ENCODE measurements at regions not wholly inside any gene's neighbourhood (a gene's known extent, or its start where the extent isn't known, plus 50 kb on each side); places are given as distances from the start of the nearest gene placed in this dataset.

DNA sequence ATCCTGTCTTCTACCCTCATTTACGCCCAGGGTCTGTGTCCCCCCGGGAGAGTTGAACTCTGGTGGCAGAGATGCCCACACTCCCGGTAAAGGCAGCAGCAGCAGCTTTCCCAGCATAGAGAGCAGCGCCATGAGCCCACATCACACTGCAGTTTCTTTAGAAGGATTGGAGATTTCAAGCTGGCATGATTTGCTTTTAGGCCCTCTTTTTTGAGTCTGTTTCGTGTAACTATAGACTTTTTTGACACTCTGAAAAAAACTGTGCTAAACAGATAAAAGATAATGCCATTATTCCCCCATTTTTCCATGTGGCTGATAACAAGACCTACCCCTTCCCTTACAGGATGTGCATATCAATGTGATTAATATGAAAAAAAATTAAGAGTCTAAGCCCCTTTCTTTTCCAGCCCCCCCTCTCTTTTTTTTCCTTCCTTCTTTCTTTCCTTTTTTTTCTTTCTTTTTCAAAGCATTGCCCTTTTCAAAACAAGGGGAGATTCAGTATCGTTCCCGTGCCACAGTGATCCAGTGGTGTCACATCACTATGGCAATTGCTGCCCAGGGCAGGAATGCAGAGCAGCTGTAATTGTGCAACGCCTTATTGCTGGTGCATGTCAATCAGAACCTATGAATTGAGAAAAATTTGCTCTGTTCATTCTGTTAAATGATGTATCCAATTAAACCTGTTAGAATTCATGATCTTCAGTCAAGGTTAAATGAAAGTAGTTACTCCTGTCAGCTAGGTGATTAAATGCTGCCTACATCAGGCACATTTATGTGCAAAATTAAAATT is 104.5 kb downstream of the CDCA7 start:
- Histone ChIP-seq H3K9ac (replicated peaks in 1 of 4; ENCODE audit: extremely low read depth in 1 of 4, low read depth in 3 of 4, low read length in 3 of 4) (no peak overlapping the region), H2BK120ac (replicated peaks; ENCODE audit: low read depth, low read length) (no peak overlapping the region), H3K36me3 (ENCODE audit: control insufficient read depth in 2 of 4, insufficient read depth in 4 of 4, low read length in 3 of 4) (no peaks in the 10 kb centered on the region), H3K23me2 (ENCODE audit: low read depth, low read length) (no peaks in the 10 kb centered on the region), H3K18ac (ENCODE audit: extremely low read depth, low read length) (no peak overlapping the region), H2BK20ac (ENCODE audit: low read length) (no peak overlapping the region), H2BK5ac (ENCODE audit: low read depth, low read length) (no peak overlapping the region), H3K23ac (ENCODE audit: insufficient read length) (no peak overlapping the region), H3K4me3 (ENCODE audit: extremely low read depth in 1 of 4, insufficient read depth in 2 of 4, low read depth in 3 of 4, low read length in 4 of 4) (no peak overlapping the region), H3K79me1 (ENCODE audit: low read depth, low read length) (no peaks in the 10 kb centered on the region), H4K20me1 (replicated peaks in 1 of 2; ENCODE audit: control insufficient read depth in 1 of 2, insufficient read depth in 2 of 2, low read length in 2 of 2) (no peaks in the 10 kb centered on the region), H3K4me2 (ENCODE audit: insufficient read depth in 1 of 2, low read depth in 2 of 2, low read length in 2 of 2) (no peak overlapping the region), H3K9me3 (ENCODE audit: insufficient read depth in 2 of 2, low read depth in 1 of 2, low read length in 1 of 2) (no peaks in the 10 kb centered on the region), H3K4ac (replicated peaks; ENCODE audit: insufficient read length, low read depth, low read length) (no peak overlapping the region), H3K79me2 (ENCODE audit: control insufficient read depth in 1 of 2, insufficient read depth in 2 of 2, low read length in 2 of 2) (no peaks in the 10 kb centered on the region), H4K91ac (replicated peaks; ENCODE audit: insufficient read length, low read length) (no peak overlapping the region), H3K14ac (ENCODE audit: insufficient read length) (no peak overlapping the region), H3K27ac (ENCODE audit: low read depth, low read length) (no peak overlapping the region), H3K4me1 (replicated peaks in 1 of 4; ENCODE audit: control insufficient read depth in 3 of 4, insufficient read depth in 4 of 4, low read length in 3 of 4) (peaks cover 0 to 4% (median 1%) of the 10 kb centered on the region in 4 experiments; a peak in 3 of 7 replicates), H2AK5ac (ENCODE audit: low read depth, low read length) (no peak overlapping the region), H2BK12ac (ENCODE audit: low read depth, low read length) (no peak overlapping the region), H3K56ac (replicated peaks; ENCODE audit: insufficient read length, low read depth, low read length) (no peak overlapping the region), H2AFZ (ENCODE audit: low read length) (no peak overlapping the region), H2BK15ac (ENCODE audit: low read length) (no peak overlapping the region), H3K27me3 (replicated peaks in 1 of 4; ENCODE audit: control insufficient read depth in 3 of 4, extremely low read depth in 1 of 4, insufficient read depth in 3 of 4, low read length in 3 of 4) (no peaks in the 10 kb centered on the region; a peak in 1 of 7 replicates), H4K5ac (ENCODE audit: insufficient read length, low read depth, low read length) (no peak overlapping the region), H4K8ac (ENCODE audit: extremely low read depth, insufficient read depth, low read length) (no peak overlapping the region)
- WGBS, 2 experiments (ENCODE audit: extremely low coverage in 1 of 2, insufficient coverage in 1 of 2, insufficient read length in 1 of 2, insufficient replicate concordance in 2 of 2, low coverage in 1 of 2, low lambda C conversion rate in 2 of 2, missing lambda C conversion rate in 1 of 2) = 88% methylated on average over 8 of the region's 8 CpGs; no CpG with 5 or more reads in 1 of the 2 experiments
- FAIRE-seq = no peak
- ChIA-PET POLR2A (ENCODE audit: partially characterized antibody) (no interaction called here), CTCF (ENCODE audit: partially characterized antibody) (interaction anchor here (0.9 to 4.7 kb wide), 2 partner anchors 9 to 15 kb away, joined by 4 to 28 read pairs; no protein-coding TSS in a partner anchor)
- no peak for DNase-seq (ENCODE audit: low read depth in 1 of 2, low spot score in 2 of 2)
- TF ChIP-seq PHF8 (conservative IDR thresholded peaks at IDR 0.05; ENCODE audit: low read depth, low read length) (no peak), GTF2F1 (IDR thresholded peaks at IDR 0.05; ENCODE audit: borderline replicate concordance, low read depth, low read length) (no peak), TAF1 (IDR thresholded peaks at IDR 0.05; ENCODE audit: low read depth, low read length) (no peak), BCL11A (IDR thresholded peaks at IDR 0.05; ENCODE audit: low read depth in 2 of 2, low read length in 2 of 2) (no peak), NRF1 (IDR thresholded peaks at IDR 0.05; ENCODE audit: low read depth, low read length) (no peak), KDM5A (IDR thresholded peaks at IDR 0.05; ENCODE audit: low read length) (no peak), TEAD4 (IDR thresholded peaks at IDR 0.05; ENCODE audit: low read depth, low read length) (no peak), CHD1 (IDR thresholded peaks at IDR 0.05; ENCODE audit: low read depth, low read length) (no peak), TBP (IDR thresholded peaks at IDR 0.05; ENCODE audit: low read depth, low read length) (no peak)
- TF ChIP-seq, protein P1, sequence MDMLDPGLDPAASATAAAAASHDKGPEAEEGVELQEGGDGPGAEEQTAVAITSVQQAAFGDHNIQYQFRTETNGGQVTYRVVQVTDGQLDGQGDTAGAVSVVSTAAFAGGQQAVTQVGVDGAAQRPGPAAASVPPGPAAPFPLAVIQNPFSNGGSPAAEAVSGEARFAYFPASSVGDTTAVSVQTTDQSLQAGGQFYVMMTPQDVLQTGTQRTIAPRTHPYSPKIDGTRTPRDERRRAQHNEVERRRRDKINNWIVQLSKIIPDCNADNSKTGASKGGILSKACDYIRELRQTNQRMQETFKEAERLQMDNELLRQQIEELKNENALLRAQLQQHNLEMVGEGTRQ (IDR thresholded peaks at IDR 0.05; ENCODE audit: low read length) = no peak
- TF ChIP-seq, protein P2, sequence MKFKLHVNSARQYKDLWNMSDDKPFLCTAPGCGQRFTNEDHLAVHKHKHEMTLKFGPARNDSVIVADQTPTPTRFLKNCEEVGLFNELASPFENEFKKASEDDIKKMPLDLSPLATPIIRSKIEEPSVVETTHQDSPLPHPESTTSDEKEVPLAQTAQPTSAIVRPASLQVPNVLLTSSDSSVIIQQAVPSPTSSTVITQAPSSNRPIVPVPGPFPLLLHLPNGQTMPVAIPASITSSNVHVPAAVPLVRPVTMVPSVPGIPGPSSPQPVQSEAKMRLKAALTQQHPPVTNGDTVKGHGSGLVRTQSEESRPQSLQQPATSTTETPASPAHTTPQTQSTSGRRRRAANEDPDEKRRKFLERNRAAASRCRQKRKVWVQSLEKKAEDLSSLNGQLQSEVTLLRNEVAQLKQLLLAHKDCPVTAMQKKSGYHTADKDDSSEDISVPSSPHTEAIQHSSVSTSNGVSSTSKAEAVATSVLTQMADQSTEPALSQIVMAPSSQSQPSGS (IDR thresholded peaks at IDR 0.05; ENCODE audit: low read length) = no peak
